GM18498 (cell line): ENCODE measurements at regions not wholly inside any gene's neighbourhood (a gene's known extent, or its start where the extent isn't known, plus 50 kb on each side); places are given as distances from the start of the nearest gene placed in this dataset.

Source experiments
- ATAC-seq: cut with Tn5 transposase; IDR thresholded peaks from one replicate; pipeline ENCODE4 v1.9.1; 2021; ENCODE audit warnings: mild to moderate bottlenecking, moderate library complexity; ENCODE audit not compliant: unreplicated experiment

GRCh38 chr4:163941221-163941905 is 446.9 kb downstream of the TMA16 start:
- ATAC-seq = no peak

- no peak for ATAC-seq
Observed at GRCh38 chr4:163948920-163949455, 454.5 kb downstream of the TMA16 start.

GRCh38 chr4:163949976-163950601 is 455.6 kb downstream of the TMA16 start:
- no peak for ATAC-seq

- ATAC-seq = no peak
Observed at GRCh38 chr4:163955288-163955687, 460.8 kb downstream of the TMA16 start.

- no peak for ATAC-seq
Observed at GRCh38 chr4:163958751-163959150, 464.3 kb downstream of the TMA16 start.

GRCh38 chr4:163959932-163960331 is 465.4 kb downstream of the TMA16 start:
- ATAC-seq = no peak

- ATAC-seq = no peak
Observed at GRCh38 chr4:163966612-163967011, 472.1 kb downstream of the TMA16 start.

- ATAC-seq = peak; percentile 49
Observed at GRCh38 chr4:163967263-163967662, 472.8 kb downstream of the TMA16 start.

GRCh38 chr4:163967710-163968109 is 473.2 kb downstream of the TMA16 start:
- ATAC-seq = no peak

GRCh38 chr4:163969291-163969690 is 474.8 kb downstream of the TMA16 start:
- ATAC-seq = no peak

- ATAC-seq = no peak
Observed at GRCh38 chr4:163976588-163976987, 482.1 kb downstream of the TMA16 start.

GRCh38 chr4:163988391-163988790 is 493.9 kb downstream of the TMA16 start:
- ATAC-seq = no peak

GRCh38 chr4:163988865-163989264 is 494.4 kb downstream of the TMA16 start:
- no peak for ATAC-seq

GRCh38 chr4:163991298-163991865 is 496.9 kb downstream of the TMA16 start:
- no peak for ATAC-seq

- no peak for ATAC-seq
Observed at GRCh38 chr4:164009435-164009834, 514.9 kb downstream of the TMA16 start.

GRCh38 chr4:164011791-164012190 is 517.3 kb downstream of the TMA16 start:
- no peak for ATAC-seq

GRCh38 chr4:164012396-164013027 is 518.0 kb downstream of the TMA16 start:
- ATAC-seq = peak; percentile 79

- ATAC-seq = no peak
Observed at GRCh38 chr4:164021947-164022346, 527.5 kb downstream of the TMA16 start.

- ATAC-seq = no peak
Observed at GRCh38 chr4:164023214-164023613, 528.7 kb downstream of the TMA16 start.

GRCh38 chr4:164027805-164028204 is 533.3 kb downstream of the TMA16 start:
- ATAC-seq = peak; percentile 56

GRCh38 chr4:164039482-164039881 is 545.0 kb downstream of the TMA16 start:
- no peak for ATAC-seq
